H1 (cell line): ENCODE measurements at regions not wholly inside any gene's neighbourhood (a gene's known extent, or its start where the extent isn't known, plus 50 kb on each side); places are given as distances from the start of the nearest gene placed in this dataset.

Source experiments
- CTCF ChIA-PET: fragments of 300-600 bp; sonication (Branson Sonifier 250); formaldehyde crosslinking; loops from one replicate; lab custom pipeline; 2021; ENCODE audit not compliant: partially characterized antibody; lab: Charles Lee
- POLR2A ChIA-PET: fragments of 300-600 bp; sonication (Branson Sonifier 250); formaldehyde crosslinking; loops from one replicate; lab custom pipeline; 2021; ENCODE audit warnings: inconsistent platforms; ENCODE audit not compliant: partially characterized antibody; lab: Charles Lee
- DNase-seq, 2 experiments: peaks; one replicate each; pipeline versions ENCODE4 v3.0.0 to v3.0.0-alpha.2; 2010 to 2022; ENCODE audit warnings: low spot score in 2 of 2, low read depth in 1 of 2, mixed read lengths in 1 of 2
- FAIRE-seq: peaks from 2 replicates; lab custom pipeline; 2011; peaks lifted over from hg19 to GRCh38; lab: Jason Lieb, UNC
- H2AFZ ChIP-seq: 2 replicates; pipeline ENCODE4 v1.8.1; 2012; ENCODE audit warnings: low read length, inconsistent platforms
- H2AK5ac ChIP-seq: 2 replicates; pipeline ENCODE4 v1.6.1; 2013; ENCODE audit warnings: low read depth, low read length
- H2BK120ac ChIP-seq: replicated peaks from 2 replicates; pipeline ENCODE3; 2013; ENCODE audit warnings: low read depth, low read length, inconsistent platforms
- H2BK12ac ChIP-seq: 2 replicates; pipeline ENCODE4 v1.6.1; 2013; ENCODE audit warnings: low read depth, low read length
- H2BK15ac ChIP-seq: 2 replicates; pipeline ENCODE4 v1.6.1; 2013; ENCODE audit warnings: low read length
- H2BK20ac ChIP-seq: 2 replicates; pipeline ENCODE4 v1.6.1; 2013; ENCODE audit warnings: low read length
- H2BK5ac ChIP-seq: 2 replicates; pipeline ENCODE4 v1.6.1; 2013; ENCODE audit warnings: low read depth, low read length
- H3K14ac ChIP-seq: 2 replicates; pipeline ENCODE4 v1.6.1; 2013; ENCODE audit warnings: inconsistent platforms; ENCODE audit not compliant: insufficient read length
- H3K18ac ChIP-seq: 2 replicates; pipeline ENCODE4 v1.6.1; 2013; ENCODE audit warnings: low read length; ENCODE audit errors: extremely low read depth
- H3K23ac ChIP-seq: 2 replicates; pipeline ENCODE4 v1.6.1; 2013; ENCODE audit warnings: inconsistent platforms; ENCODE audit not compliant: insufficient read length
- H3K23me2 ChIP-seq: 2 replicates; pipeline ENCODE4 v1.6.1; 2013; ENCODE audit warnings: low read depth, low read length
- H3K27ac ChIP-seq: 2 replicates; pipeline ENCODE4 v1.6.1; 2011; ENCODE audit warnings: low read depth, low read length, inconsistent platforms
- H3K27me3 ChIP-seq, 4 experiments: replicated peaks in 1 of 4; 1 replicate in 1 of 4; 2 replicates in 3 of 4; pipeline versions ENCODE4 v1.6.1 to v1.8.1; 2011 to 2013; ENCODE audit warnings: low read length in 3 of 4, mild to moderate bottlenecking in 3 of 4, inconsistent platforms in 2 of 4, mixed read lengths in 2 of 4, moderate library complexity in 1 of 4; ENCODE audit not compliant: control insufficient read depth in 3 of 4, insufficient read depth in 3 of 4; ENCODE audit errors: extremely low read depth in 1 of 4
- H3K36me3 ChIP-seq, 4 experiments: 2 replicates each; pipeline versions ENCODE4 v1.6.1 to v1.8.1; 2011 to 2013; ENCODE audit warnings: mild to moderate bottlenecking in 4 of 4, low read length in 3 of 4, moderate library complexity in 2 of 4, control low read depth in 1 of 4, inconsistent platforms in 1 of 4; ENCODE audit not compliant: insufficient read depth in 4 of 4, control insufficient read depth in 2 of 4
- H3K4ac ChIP-seq: replicated peaks from 2 replicates; pipeline ENCODE3; 2013; ENCODE audit warnings: low read length, low read depth, mixed read lengths, inconsistent platforms; ENCODE audit not compliant: insufficient read length
- H3K4me1 ChIP-seq, 4 experiments: replicated peaks in 1 of 4; 1 replicate in 1 of 4; 2 replicates in 3 of 4; pipeline versions ENCODE4 v1.6.1 to v1.8.1; 2011 to 2013; ENCODE audit warnings: low read length in 3 of 4, inconsistent platforms in 2 of 4, mixed read lengths in 1 of 4; ENCODE audit not compliant: insufficient read depth in 4 of 4, control insufficient read depth in 3 of 4
- H3K4me2 ChIP-seq, 2 experiments: 2 replicates each; pipeline versions ENCODE4 v1.6.1 to v1.8.1; 2011 to 2013; ENCODE audit warnings: low read depth in 2 of 2, low read length in 2 of 2, control low read depth in 1 of 2, inconsistent platforms in 1 of 2, mild to moderate bottlenecking in 1 of 2; ENCODE audit not compliant: insufficient read depth in 1 of 2
- H3K4me3 ChIP-seq, 4 experiments: fragments of 200-600, 300-600 bp in 1 of 4; sonication (generic), shearing (Covaris generic), sonication (Bioruptor Twin) in 1 of 4; 2 replicates each; pipeline versions ENCODE4 v1.5.1 to v1.8.1; 2011 to 2016; ENCODE audit warnings: low read length in 4 of 4, low read depth in 3 of 4, control low read depth in 2 of 4, inconsistent platforms in 2 of 4, mild to moderate bottlenecking in 2 of 4, mixed read lengths in 1 of 4, moderate library complexity in 1 of 4; ENCODE audit not compliant: insufficient read depth in 2 of 4; ENCODE audit errors: extremely low read depth in 1 of 4
- H3K56ac ChIP-seq: replicated peaks from 2 replicates; pipeline ENCODE3; 2013; ENCODE audit warnings: low read depth, mild to moderate bottlenecking, mixed read lengths, low read length, inconsistent platforms; ENCODE audit not compliant: insufficient read length
- H3K79me1 ChIP-seq: 2 replicates; pipeline ENCODE4 v1.6.1; 2013; ENCODE audit warnings: low read depth, low read length, control low read depth
- H3K79me2 ChIP-seq, 2 experiments: 2 replicates each; pipeline versions ENCODE4 v1.6.1 to v1.8.1; 2012 to 2013; ENCODE audit warnings: low read length in 2 of 2, mild to moderate bottlenecking in 2 of 2, inconsistent platforms in 1 of 2; ENCODE audit not compliant: insufficient read depth in 2 of 2, control insufficient read depth in 1 of 2
- H3K9ac ChIP-seq, 4 experiments: replicated peaks in 1 of 4; 1 replicate in 1 of 4; 2 replicates in 3 of 4; pipeline versions ENCODE4 v1.6.1 to v1.8.1; 2011 to 2013; ENCODE audit warnings: low read depth in 3 of 4, low read length in 3 of 4, control low read depth in 2 of 4, mild to moderate bottlenecking in 2 of 4, moderate library complexity in 2 of 4, inconsistent platforms in 1 of 4; ENCODE audit errors: extremely low read depth in 1 of 4
- H3K9me3 ChIP-seq, 2 experiments: 2 replicates each; pipeline versions ENCODE4 v1.6.1 to v1.8.1; 2012 to 2013; ENCODE audit warnings: mild to moderate bottlenecking in 2 of 2, moderate library complexity in 2 of 2, control low read depth in 1 of 2, inconsistent platforms in 1 of 2, low read depth in 1 of 2, low read length in 1 of 2, mixed read lengths in 1 of 2; ENCODE audit not compliant: insufficient read depth in 2 of 2
- H4K20me1 ChIP-seq, 2 experiments: replicated peaks in 1 of 2; 2 replicates each; pipeline versions ENCODE3 to v1.8.1; 2011 to 2013; ENCODE audit warnings: inconsistent platforms in 2 of 2, low read length in 2 of 2, mild to moderate bottlenecking in 1 of 2; ENCODE audit not compliant: insufficient read depth in 2 of 2, control insufficient read depth in 1 of 2
- H4K5ac ChIP-seq: 2 replicates; pipeline ENCODE4 v1.6.1; 2013; ENCODE audit warnings: low read length, low read depth, mixed read lengths, inconsistent platforms; ENCODE audit not compliant: insufficient read length
- H4K8ac ChIP-seq: 2 replicates; pipeline ENCODE4 v1.8.0; 2013; ENCODE audit warnings: mild to moderate bottlenecking, moderate library complexity, low read length, inconsistent platforms; ENCODE audit not compliant: insufficient read depth; ENCODE audit errors: extremely low read depth
- H4K91ac ChIP-seq: replicated peaks from 2 replicates; pipeline ENCODE3; 2013; ENCODE audit warnings: low read length, mixed read lengths, inconsistent platforms; ENCODE audit not compliant: insufficient read length
- ASH2L ChIP-seq: fragments of 200-600, 300-600 bp; sonication (generic); IDR thresholded peaks from one replicate; pipeline ENCODE4 v1.7.1; 2017; ENCODE audit warnings: low read length
- ATF3 ChIP-seq: IDR thresholded peaks from 2 replicates; pipeline ENCODE4 v1.6.1; 2011; ENCODE audit warnings: low read depth, mild to moderate bottlenecking, low read length; ENCODE audit not compliant: insufficient read depth
- JUN ChIP-seq: IDR thresholded peaks from 2 replicates; pipeline ENCODE4 v1.6.1; 2011; ENCODE audit warnings: low read depth, mild to moderate bottlenecking, improper control_type of control experiment, low read length
- MAFK ChIP-seq: IDR thresholded peaks from 2 replicates; pipeline ENCODE4 v1.6.1; 2012; ENCODE audit warnings: low read depth, mild to moderate bottlenecking, improper control_type of control experiment, low read length
- POLR2A ChIP-seq, 2 experiments: IDR thresholded peaks; 1 replicate in 1 of 2; 2 replicates in 1 of 2; pipeline ENCODE4 v1.6.1; 2011; ENCODE audit warnings: low read depth in 2 of 2, low read length in 2 of 2, mild to moderate bottlenecking in 2 of 2; ENCODE audit errors: control extremely low read depth in 1 of 2
- POU5F1 ChIP-seq: IDR thresholded peaks from 2 replicates; pipeline ENCODE4 v1.6.1; 2011; ENCODE audit warnings: low read depth, mild to moderate bottlenecking, low read length, moderate library complexity
- RXRA ChIP-seq: IDR thresholded peaks from 2 replicates; pipeline ENCODE4 v1.6.1; 2011; ENCODE audit warnings: low read depth, mild to moderate bottlenecking, low read length, moderate library complexity; ENCODE audit not compliant: insufficient read depth
- SAP30 ChIP-seq: fragments of 300-600 bp; sonication (generic); IDR thresholded peaks from 2 replicates; pipeline ENCODE4 v1.7.1; 2012; ENCODE audit warnings: low read length, moderate library complexity, mild to moderate bottlenecking, inconsistent platforms; ENCODE audit not compliant: insufficient read depth, insufficient replicate concordance
- ZNF274 ChIP-seq: IDR thresholded peaks from 2 replicates; pipeline ENCODE4 v1.7.0; 2012; ENCODE audit warnings: low read length, borderline replicate concordance; ENCODE audit errors: extremely low read depth
- WGBS, 2 experiments: shearing (Covaris generic) in 1 of 2; methylation state at CpG; one replicate each; pipeline versions ENCODE4 v1.1.6 to v1.1.7; 2013 to 2015; ENCODE audit warnings: low lambda C conversion rate in 2 of 2, mixed read lengths in 2 of 2, inconsistent platforms in 1 of 2, low coverage in 1 of 2, missing lambda C conversion rate in 1 of 2; ENCODE audit not compliant: insufficient replicate concordance in 2 of 2, insufficient coverage in 1 of 2, insufficient read length in 1 of 2; ENCODE audit errors: extremely low coverage in 1 of 2, missing lambda C conversion rate in 1 of 2; 5-methylcytosine and 5-hydroxymethylcytosine counted together

- H3K27me3 ChIP-seq = no peaks in the 10 kb centered on the region; a peak in 1 of 7 replicates
- no peak overlapping the region for H2BK20ac ChIP-seq
- H3K4me1 ChIP-seq = no peaks in the 10 kb centered on the region
- H4K91ac ChIP-seq = no peak overlapping the region
- no peak overlapping the region for H3K9ac ChIP-seq
- H3K56ac ChIP-seq = no peak overlapping the region
- no peak overlapping the region for H4K5ac ChIP-seq
- no peak overlapping the region for H3K23ac ChIP-seq
- no peaks in the 10 kb centered on the region for H3K79me2 ChIP-seq
- H3K4me2 ChIP-seq = no peak overlapping the region
- TF ChIP-seq POLR2A (IDR thresholded peaks at IDR 0.05; ENCODE audit: control extremely low read depth in 1 of 2, low read depth in 2 of 2, low read length in 2 of 2) = no peak
- TF ChIP-seq POU5F1 = no peak
- TF ChIP-seq JUN = no peak
- no peak for TF ChIP-seq ZNF274
- TF ChIP-seq SAP30 = no peak
- TF ChIP-seq ASH2L = no peak
- TF ChIP-seq ATF3 = no peak
- TF ChIP-seq RXRA = no peak
- TF ChIP-seq MAFK = no peak
- H4K20me1 ChIP-seq = no peaks in the 10 kb centered on the region
- no peak overlapping the region for H3K4me3 ChIP-seq
- no peaks in the 10 kb centered on the region for H3K79me1 ChIP-seq
- WGBS, 2 experiments = 63% methylated on average over 2 of the region's 2 CpGs; no CpG with 5 or more reads in 1 of the 2 experiments
- H3K4ac ChIP-seq = no peak overlapping the region
- no peaks in the 10 kb centered on the region for H3K36me3 ChIP-seq
- H2BK5ac ChIP-seq = no peak overlapping the region
- H3K9me3 ChIP-seq = peaks cover 0 to 3% of the 10 kb centered on the region in 2 experiments; a peak in 1 of 4 replicates
- no peak overlapping the region for H2BK120ac ChIP-seq
- POLR2A ChIA-PET = no interaction called here
- no peak overlapping the region for H3K18ac ChIP-seq
- DNase-seq (no peak), FAIRE-seq (no peak)
- no peaks in the 10 kb centered on the region for H3K23me2 ChIP-seq
- CTCF ChIA-PET = interaction anchor here (1.5 to 1.9 kb wide), 3 partner anchors 14 to 336 kb away, joined by 3 to 10 read pairs (median 4); no protein-coding TSS in a partner anchor
- no peak overlapping the region for H2BK15ac ChIP-seq
- no peak overlapping the region for H2AK5ac ChIP-seq
- H4K8ac ChIP-seq = no peak overlapping the region
- H2AFZ ChIP-seq = no peak overlapping the region
- H2BK12ac ChIP-seq = no peak overlapping the region
- no peak overlapping the region for H3K27ac ChIP-seq
- no peak overlapping the region for H3K14ac ChIP-seq
Observed at GRCh38 chr7:32150589-32150988, 80.4 kb upstream of the PDE1C start.
